ENCODE measurements at regions not wholly inside any gene's neighbourhood (a gene's known extent, or its start where the extent isn't known, plus 50 kb on each side); places are given as distances from the start of the nearest gene placed in this dataset.

GRCh38 chr5:8650186-8650585, 781.2 kb downstream of the MTRR start:
- no peaks in the 10 kb centered on the region for H3K79me2 ChIP-seq (ENCODE audit: control insufficient read depth, insufficient read depth, low read length)
- no peak overlapping the region for H2AFZ ChIP-seq (ENCODE audit: low read length)
- H4K20me1 ChIP-seq (ENCODE audit: control insufficient read depth, extremely low read depth, insufficient read depth, low read length) = no peaks in the 10 kb centered on the region
- no peaks in the 10 kb centered on the region for H3K9me3 ChIP-seq (ENCODE audit: control insufficient read depth, insufficient read depth, low read depth, low read length)
- no peak overlapping the region for H3K9ac ChIP-seq (ENCODE audit: insufficient read depth, low read length)
- H3K36me3 ChIP-seq (ENCODE audit: control insufficient read depth, insufficient read depth, low read length) = no peaks in the 10 kb centered on the region
- H3K4me1 ChIP-seq (ENCODE audit: control insufficient read depth, extremely low read depth, insufficient read depth, low read length) = no peaks in the 10 kb centered on the region
- no peak overlapping the region for H3K4me2 ChIP-seq (ENCODE audit: extremely low read depth, insufficient read depth, low read length)
- DNase-seq (ENCODE audit: low read depth in 2 of 2) = peak in 1 of 2 donors; percentile 69
- no peak overlapping the region for H3K4me3 ChIP-seq (replicated peaks in 1 of 4; ENCODE audit: control extremely low read depth in 1 of 4, insufficient read depth in 1 of 4, low read depth in 3 of 4, low read length in 4 of 4)
- H3K27ac ChIP-seq (ENCODE audit: insufficient read depth, low read length) = no peak overlapping the region
- TF ChIP-seq CTCF (conservative IDR thresholded peaks at IDR 0.05 in 1 of 2, IDR thresholded peaks at IDR 0.05 in 1 of 2; ENCODE audit: low read depth in 1 of 2, low read length in 2 of 2) (no peak), EZH2 (IDR thresholded peaks at IDR 0.05; ENCODE audit: low read length, missing control alignments) (no peak)
- no peaks in the 10 kb centered on the region for H3K27me3 ChIP-seq (ENCODE audit: control insufficient read depth, insufficient read depth, low read length)

- Histone ChIP-seq H3K4me3 (replicated peaks in 1 of 4; ENCODE audit: control extremely low read depth in 1 of 4, insufficient read depth in 1 of 4, low read depth in 3 of 4, low read length in 4 of 4) (no peak overlapping the region), H3K4me1 (ENCODE audit: control insufficient read depth, extremely low read depth, insufficient read depth, low read length) (no peaks in the 10 kb centered on the region), H3K79me2 (ENCODE audit: control insufficient read depth, insufficient read depth, low read length) (no peaks in the 10 kb centered on the region), H2AFZ (ENCODE audit: low read length) (no peak overlapping the region), H3K9ac (ENCODE audit: insufficient read depth, low read length) (no peak overlapping the region), H3K27ac (ENCODE audit: insufficient read depth, low read length) (no peak overlapping the region), H3K4me2 (ENCODE audit: extremely low read depth, insufficient read depth, low read length) (no peak overlapping the region), H3K9me3 (ENCODE audit: control insufficient read depth, insufficient read depth, low read depth, low read length) (no peaks in the 10 kb centered on the region), H4K20me1 (ENCODE audit: control insufficient read depth, extremely low read depth, insufficient read depth, low read length) (no peaks in the 10 kb centered on the region), H3K27me3 (ENCODE audit: control insufficient read depth, insufficient read depth, low read length) (no peaks in the 10 kb centered on the region), H3K36me3 (ENCODE audit: control insufficient read depth, insufficient read depth, low read length) (no peaks in the 10 kb centered on the region)
- TF ChIP-seq EZH2 (IDR thresholded peaks at IDR 0.05; ENCODE audit: low read length, missing control alignments) (no peak), CTCF (conservative IDR thresholded peaks at IDR 0.05 in 1 of 2, IDR thresholded peaks at IDR 0.05 in 1 of 2; ENCODE audit: low read depth in 1 of 2, low read length in 2 of 2) (no peak)
- peak in 1 of 2 donors; percentile 73 for DNase-seq (ENCODE audit: low read depth in 2 of 2)
Observed at GRCh38 chr5:8660133-8660893, 791.4 kb downstream of the MTRR start.

- DNase-seq (ENCODE audit: low read depth in 2 of 2) = no peak
- Histone ChIP-seq H4K20me1 (ENCODE audit: control insufficient read depth, extremely low read depth, insufficient read depth, low read length) (no peaks in the 10 kb centered on the region), H3K27ac (ENCODE audit: insufficient read depth, low read length) (no peak overlapping the region), H3K36me3 (ENCODE audit: control insufficient read depth, insufficient read depth, low read length) (no peaks in the 10 kb centered on the region), H2AFZ (ENCODE audit: low read length) (no peak overlapping the region), H3K79me2 (ENCODE audit: control insufficient read depth, insufficient read depth, low read length) (no peaks in the 10 kb centered on the region), H3K27me3 (ENCODE audit: control insufficient read depth, insufficient read depth, low read length) (no peaks in the 10 kb centered on the region), H3K4me2 (ENCODE audit: extremely low read depth, insufficient read depth, low read length) (no peak overlapping the region), H3K9me3 (ENCODE audit: control insufficient read depth, insufficient read depth, low read depth, low read length) (no peaks in the 10 kb centered on the region), H3K4me3 (replicated peaks in 1 of 4; ENCODE audit: control extremely low read depth in 1 of 4, insufficient read depth in 1 of 4, low read depth in 3 of 4, low read length in 4 of 4) (no peak overlapping the region), H3K4me1 (ENCODE audit: control insufficient read depth, extremely low read depth, insufficient read depth, low read length) (no peaks in the 10 kb centered on the region), H3K9ac (ENCODE audit: insufficient read depth, low read length) (no peak overlapping the region)
- TF ChIP-seq EZH2 (IDR thresholded peaks at IDR 0.05; ENCODE audit: low read length, missing control alignments) (no peak), CTCF (conservative IDR thresholded peaks at IDR 0.05 in 1 of 2, IDR thresholded peaks at IDR 0.05 in 1 of 2; ENCODE audit: low read depth in 1 of 2, low read length in 2 of 2) (no peak)
Observed at GRCh38 chr5:8663374-8663773, 794.4 kb downstream of the MTRR start.

All from fibroblast of lung (primary cell).